ENCODE measurements at regions not wholly inside any gene's neighbourhood (a gene's known extent, or its start where the extent isn't known, plus 50 kb on each side); places are given as distances from the start of the nearest gene placed in this dataset.

- FAIRE-seq: no peak
These were observed 139.4 kb upstream of the GLI2 start for GRCh38 chr2:120596191-120596811.

DNA sequence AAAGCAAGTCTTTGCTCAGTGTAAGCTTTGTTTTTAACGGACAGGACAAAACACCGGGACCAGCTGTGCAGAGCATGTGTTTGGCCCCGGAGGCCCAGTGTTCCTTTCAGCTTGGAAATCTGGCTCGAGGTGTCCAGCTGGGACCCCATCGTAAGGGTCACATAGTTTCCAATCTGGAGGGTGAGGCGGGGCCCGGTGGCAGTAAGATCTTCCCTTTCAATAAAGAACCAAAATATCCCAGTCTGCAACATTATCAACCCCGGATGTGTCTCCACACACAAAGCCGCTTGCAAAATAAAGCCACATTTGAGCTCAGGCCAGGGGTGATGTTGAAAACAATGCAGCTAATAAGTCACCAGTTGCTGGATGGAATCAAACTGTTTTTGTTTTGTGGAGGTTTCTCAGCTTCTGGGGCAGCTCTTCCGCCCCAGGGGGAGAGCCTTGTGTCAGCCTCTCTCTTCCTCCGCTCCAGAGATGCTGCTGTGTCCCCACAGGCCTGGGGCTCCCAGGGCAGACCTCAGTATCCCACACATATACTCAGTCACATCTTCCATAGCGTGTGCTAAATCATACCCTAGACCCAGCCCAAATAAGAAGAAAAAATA lies 138.6 kb upstream of the GLI2 start:
- FAIRE-seq: no peak

DNA sequence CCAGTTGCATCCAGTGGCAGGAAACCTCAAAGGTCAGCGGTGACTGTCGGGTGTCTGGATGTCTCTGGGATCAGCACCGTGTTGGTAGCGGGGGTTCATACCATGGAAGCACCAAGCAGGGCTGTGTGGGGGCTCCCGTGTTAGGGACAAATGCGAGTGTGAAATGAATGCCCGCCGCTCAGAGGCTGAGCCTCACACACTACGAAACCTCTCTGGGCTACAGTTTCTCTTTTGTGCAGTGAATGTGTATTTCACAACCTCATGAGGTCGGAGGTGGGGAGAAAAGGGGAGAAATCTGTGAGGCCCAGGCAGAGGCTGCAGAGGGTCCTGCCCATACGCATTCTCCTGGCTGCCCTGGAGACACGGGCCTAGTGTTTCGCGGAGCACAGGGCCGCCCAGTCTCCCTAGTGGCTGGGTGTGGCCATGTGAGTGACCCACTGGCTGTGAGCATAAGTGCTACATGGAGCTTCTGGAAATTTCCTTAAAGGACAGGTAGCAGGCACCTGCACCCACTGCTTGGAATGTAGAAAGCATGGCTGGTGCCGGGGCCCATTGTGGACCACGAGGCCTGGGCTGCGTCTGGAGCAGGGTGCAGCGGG lies 138.0 kb upstream of the GLI2 start:
- FAIRE-seq: no peak

DNA sequence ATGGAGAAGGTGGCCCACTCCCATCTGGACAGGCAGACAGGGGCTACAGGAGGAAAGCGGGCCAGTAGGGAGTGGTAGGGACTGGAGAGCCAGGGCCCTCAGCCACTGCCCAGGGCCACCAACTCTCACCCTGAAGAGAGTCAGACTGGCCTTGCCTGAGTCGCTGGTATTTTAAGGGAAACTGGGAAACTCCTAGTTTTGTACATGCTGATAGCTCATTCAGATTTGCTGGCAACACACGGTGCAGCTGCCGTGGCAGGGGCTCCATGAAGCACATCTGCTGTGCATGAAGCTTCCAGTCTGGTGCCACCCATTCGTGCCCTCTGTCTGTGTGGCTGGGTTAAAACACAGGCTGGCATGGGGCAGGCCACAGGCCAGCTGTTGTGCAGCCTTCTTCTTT lies 137.3 kb upstream of the GLI2 start:
- FAIRE-seq: no peak

DNA sequence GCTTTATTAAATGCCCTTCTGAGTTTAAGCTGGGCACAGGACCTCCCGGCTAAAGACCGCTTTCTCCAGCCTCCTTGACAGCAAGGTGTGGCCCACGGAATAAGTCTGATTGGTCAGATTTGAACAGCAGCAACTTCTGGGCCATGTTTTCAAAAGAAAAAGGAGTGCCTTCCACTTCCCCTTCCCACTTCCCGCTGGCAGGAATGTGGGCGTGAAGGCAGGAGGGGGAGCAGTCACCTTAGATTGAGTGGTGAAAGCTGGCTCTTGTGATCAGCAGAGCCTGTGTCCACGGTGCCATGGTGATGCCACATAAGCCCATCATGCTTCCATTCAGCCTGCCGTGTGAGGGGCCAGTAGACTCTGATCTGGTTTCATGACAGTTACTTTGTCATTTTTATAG lies 136.6 kb upstream of the GLI2 start:
- FAIRE-seq: no peak

- no peak for FAIRE-seq
These were observed 136.0 kb upstream of the GLI2 start for GRCh38 chr2:120599656-120600055.

DNA sequence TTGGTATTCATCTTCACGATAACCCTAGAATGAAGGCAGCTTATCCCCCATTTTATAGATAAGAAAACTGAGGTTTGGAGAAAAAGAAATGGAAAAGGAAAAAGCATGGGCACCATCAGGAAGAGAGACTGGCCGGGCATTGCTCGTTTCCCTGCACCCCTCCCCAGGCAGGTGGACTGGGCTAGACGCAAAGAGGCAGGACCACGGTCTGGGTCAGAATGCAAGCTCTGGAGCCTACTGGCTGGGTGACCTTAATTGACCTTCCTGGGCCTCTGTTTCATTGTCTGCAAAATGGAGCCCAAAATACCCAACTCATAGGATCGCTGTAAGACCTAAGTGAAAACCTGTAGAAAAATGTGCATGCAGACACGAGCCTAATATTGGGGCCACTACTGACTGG lies 135.3 kb upstream of the GLI2 start:
- FAIRE-seq: no peak

DNA sequence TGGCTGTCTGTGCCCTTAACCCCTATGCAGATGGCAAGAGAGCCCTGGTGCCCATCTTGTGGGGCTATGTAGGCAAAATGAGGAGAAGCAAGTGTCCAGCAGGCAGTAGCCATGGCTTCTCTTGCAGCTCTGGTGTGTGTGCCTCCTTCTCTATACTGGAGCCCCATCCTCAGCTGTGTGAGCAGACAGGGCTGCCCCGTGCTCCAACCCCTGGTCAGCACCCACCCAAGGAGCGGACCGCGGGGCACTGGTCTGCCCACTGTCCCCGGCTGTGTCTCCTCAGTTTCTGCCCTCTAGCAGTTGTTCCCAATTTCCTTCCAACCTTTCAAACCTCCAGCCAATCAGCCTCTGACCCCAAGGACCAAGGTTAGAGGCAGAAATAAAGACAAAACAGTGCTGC lies 134.9 kb upstream of the GLI2 start:
- FAIRE-seq: no peak

- no peak for FAIRE-seq
These were observed 134.1 kb upstream of the GLI2 start for GRCh38 chr2:120601566-120601965.

DNA sequence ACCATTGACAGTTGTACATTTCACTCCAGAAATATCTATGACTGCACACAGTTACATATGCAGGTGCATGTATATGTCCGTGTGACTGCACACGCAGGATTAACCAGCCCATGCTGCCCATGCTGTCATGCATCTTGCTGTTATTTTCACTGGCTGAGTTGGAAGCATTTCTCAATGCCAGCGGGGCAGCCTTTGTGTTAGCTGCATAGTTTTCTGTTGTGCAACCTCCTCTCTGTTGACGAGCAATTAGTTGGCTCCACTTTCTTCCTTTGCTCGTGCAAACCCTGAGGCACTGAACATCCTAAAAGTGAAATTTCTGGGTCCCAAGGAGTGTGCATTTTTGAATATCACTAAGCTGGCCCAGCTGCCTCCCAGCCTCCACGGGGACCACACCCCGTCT lies 133.4 kb upstream of the GLI2 start:
- FAIRE-seq: no peak

GRCh38 chr2:120604767-120605166 lies 130.9 kb upstream of the GLI2 start:
- no peak for FAIRE-seq

- no peak for FAIRE-seq
These were observed 130.3 kb upstream of the GLI2 start for GRCh38 chr2:120605231-120605935.

DNA sequence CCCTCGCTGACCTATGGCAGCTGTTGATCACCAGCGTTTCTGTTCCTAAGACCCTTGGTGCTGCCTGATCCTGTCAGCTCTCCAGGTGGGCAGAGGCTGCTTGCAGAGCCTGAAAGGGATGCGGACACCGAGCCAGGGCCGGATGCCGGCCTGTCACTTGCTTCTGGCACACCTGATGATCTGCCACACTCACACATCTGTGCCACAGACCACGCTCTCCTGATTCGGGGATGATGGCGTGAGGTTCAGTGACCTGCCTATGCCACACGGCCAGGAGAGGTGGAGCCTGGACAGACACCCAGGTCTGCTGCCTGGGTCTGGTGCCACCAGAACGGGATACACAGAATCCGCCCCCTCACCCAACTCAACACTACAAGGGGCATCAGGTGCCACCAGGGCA lies 129.4 kb upstream of the GLI2 start:
- FAIRE-seq: no peak

DNA sequence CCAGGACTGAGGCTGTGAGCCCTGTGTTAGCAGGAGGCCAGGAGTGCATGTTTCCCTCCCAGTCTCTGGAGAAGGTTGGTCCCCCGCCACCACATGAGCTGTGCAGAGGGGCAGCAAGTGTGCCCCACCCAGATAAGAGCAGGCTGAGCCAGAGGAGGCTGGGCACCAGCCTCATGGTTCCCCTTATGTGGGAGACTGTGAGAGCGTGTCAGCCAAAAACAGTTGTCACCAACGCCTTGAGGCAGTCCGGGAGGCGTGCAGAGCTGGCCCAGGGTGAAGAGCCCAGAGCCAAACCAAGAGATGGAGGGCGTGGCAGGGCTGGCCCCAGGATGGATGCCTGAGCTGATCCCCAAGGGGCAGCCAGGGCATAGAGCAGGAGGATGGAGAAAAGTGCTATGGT lies 128.7 kb upstream of the GLI2 start:
- no peak for FAIRE-seq

- FAIRE-seq: no peak
These were observed 128.2 kb upstream of the GLI2 start for GRCh38 chr2:120607506-120607905.

DNA sequence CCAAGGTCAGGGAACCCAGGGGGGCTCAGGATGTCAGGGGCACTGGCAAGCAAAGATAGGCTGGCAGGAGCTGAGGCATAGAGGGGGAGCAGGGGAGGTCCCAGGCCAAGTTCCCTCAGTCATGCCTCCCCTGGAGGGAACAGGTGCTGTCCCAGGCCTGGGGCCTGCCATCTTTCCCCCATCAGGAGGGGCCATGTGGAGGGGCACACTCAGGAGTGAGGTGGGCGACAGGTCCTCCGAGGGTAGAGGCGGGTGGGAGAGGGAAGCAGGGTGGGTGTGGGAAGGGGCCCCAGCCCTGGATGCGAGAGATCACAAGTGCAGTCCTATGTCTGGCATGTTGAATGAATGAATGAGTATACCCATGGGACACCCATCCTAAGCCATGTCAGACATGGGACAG lies 127.7 kb upstream of the GLI2 start:
- FAIRE-seq: no peak

DNA sequence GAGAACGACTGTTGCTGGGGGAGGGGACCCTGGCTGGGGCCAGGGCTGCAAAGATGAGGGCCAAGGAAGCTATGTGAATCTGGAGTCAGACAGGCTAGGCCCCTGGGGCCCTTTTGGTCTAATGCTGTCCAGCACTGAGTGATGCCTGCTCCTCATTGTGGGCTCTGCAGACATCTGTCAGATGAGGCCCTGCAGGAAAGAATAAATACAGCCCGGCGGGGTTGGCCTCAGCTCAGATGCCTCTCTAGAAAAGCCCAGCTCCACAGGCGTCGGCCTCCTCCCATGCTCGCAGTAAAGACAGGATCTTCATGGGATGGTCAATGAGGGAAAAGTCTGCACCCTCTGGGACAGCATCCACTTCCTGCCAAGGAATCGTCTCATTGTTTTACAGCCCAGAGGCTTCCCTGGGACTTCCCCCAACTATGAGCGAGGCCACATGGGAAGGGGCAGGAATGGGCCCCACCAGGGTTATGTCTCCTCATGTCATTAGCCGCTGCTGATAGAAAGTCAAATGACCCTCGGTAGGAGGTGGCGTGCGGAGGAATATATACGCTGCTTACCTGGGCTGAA lies 125.8 kb upstream of the GLI2 start:
- FAIRE-seq: no peak

- no peak for FAIRE-seq
These were observed 124.7 kb upstream of the GLI2 start for GRCh38 chr2:120611016-120611415.

- no peak for FAIRE-seq
These were observed 123.7 kb upstream of the GLI2 start for GRCh38 chr2:120611961-120612360.

DNA sequence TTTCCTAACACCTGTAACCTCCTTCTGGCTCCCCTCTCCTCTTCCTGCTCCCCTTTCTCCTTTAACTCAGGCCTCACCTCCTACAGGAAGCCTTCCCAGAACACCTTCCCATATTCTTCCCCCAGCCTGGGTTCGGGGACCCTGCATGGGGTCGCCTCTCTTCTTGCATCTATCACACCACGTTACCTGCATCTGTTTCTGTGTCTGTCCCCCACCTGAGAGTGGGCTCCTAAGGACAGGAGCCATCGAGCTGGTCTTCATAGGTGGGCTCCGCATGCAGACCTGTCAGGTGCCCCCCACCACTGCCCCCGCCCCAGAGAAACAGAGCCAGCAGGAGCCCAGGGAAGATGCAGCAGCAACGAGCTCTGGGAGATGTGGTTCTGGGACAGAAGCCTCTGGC lies 123.2 kb upstream of the GLI2 start:
- no peak for FAIRE-seq

DNA sequence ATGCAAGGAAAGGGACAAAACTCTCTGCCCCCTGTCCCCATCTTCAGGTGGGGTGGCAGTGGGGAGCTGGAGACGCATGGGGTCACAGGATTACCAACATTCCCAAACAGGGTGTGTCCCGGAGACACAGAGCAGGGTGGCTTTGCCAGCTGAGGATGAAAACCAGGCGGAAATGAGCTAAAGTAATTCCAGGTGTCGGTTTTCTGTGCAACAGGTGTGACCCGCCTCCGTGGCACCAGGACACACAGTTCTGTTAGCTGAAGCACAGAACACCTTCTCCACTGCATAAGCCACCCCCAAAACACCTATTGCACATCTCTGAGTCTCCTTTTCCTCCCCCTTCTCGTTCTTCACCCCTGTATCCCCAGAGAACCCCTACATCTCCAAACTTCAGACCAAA lies 122.7 kb upstream of the GLI2 start:
- FAIRE-seq: no peak

- no peak for FAIRE-seq
These were observed 121.7 kb upstream of the GLI2 start for GRCh38 chr2:120613742-120614571.

- no peak for FAIRE-seq
These were observed 120.8 kb upstream of the GLI2 start for GRCh38 chr2:120614901-120615300.
